GM18870 (cell line): ENCODE measurements at regions not wholly inside any gene's neighbourhood (a gene's known extent, or its start where the extent isn't known, plus 50 kb on each side); places are given as distances from the start of the nearest gene placed in this dataset.

Source experiments
- ATAC-seq: cut with Tn5 transposase; IDR thresholded peaks from one replicate; pipeline ENCODE4 v1.9.1; 2021; ENCODE audit warnings: moderate library complexity; ENCODE audit not compliant: unreplicated experiment

DNA sequence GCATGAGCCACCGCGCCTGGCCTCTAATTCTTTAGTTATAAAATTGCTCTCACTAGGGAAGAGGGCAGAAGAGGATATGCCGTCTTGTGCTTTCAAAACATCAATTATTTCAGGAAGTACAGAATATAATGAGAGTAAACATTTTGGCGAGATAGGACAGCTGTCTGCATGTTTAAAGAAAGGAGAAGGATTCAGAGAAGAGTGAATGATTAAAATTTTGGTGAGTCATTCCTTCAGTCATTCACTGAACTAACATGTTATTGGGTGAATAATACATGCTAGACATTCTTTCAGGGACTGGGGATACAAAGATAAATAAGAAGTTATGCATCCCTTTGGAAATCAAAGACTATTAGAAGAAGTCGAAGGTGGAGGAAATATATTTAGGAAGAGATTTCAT is 590.3 kb upstream of the GOT2 start:
- no peak for ATAC-seq

DNA sequence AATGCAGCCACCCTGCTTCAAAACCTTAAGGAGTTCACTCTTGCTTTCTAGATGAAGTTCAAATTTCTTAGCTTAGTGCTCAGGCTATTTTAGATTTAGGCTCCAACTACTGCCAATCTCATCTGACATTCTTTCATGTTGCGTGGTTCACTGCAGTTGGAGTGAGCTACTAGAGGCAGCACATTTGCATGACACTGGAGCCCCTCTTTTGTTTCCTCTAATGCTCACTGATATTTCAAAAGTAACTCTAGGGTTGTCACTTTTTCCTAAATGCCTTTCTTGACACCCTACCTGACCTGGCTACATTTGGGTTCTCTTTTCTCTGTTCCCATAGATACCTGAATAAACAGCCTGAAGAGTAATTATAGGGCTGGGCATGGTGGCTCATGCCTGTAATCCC is 586.5 kb upstream of the GOT2 start:
- ATAC-seq = no peak

DNA sequence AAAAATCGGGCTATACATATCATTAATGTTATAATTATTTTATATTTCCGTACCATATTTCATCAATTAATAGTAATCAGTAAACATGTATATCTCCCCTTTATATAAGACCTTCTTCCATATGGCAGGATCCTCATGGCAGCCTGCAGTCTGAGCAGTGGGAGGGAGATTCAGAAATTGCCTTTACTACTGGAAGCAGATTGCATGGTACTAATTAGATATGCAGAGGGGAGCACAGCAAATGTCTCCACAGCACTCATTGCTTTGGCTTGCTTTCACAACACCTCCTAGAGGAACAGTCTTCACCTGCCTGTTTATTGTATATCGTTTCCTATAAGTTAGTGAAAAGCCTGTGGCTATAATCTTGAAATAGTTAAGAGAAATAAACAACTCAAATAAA is 585.8 kb upstream of the GOT2 start:
- ATAC-seq = no peak

DNA sequence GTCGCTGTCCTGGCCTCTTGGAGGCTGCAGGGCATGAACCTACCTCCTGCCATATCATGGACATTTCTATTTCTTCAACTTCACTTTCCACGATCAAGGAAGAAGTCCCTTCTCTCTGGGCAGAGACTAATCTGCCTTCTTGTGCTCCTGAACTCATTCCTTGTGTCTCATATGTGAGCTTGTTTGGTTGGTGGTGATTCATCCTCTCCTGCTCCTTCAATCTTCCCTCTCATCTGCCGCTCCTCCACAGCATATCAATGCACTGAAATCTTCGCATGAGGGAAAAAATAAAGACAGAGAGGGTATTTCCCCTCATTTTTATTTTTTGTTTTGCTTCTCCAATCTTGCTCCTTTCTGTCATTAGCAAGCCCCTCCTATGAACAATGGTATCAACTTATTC is 571.7 kb upstream of the GOT2 start:
- no peak for ATAC-seq

DNA sequence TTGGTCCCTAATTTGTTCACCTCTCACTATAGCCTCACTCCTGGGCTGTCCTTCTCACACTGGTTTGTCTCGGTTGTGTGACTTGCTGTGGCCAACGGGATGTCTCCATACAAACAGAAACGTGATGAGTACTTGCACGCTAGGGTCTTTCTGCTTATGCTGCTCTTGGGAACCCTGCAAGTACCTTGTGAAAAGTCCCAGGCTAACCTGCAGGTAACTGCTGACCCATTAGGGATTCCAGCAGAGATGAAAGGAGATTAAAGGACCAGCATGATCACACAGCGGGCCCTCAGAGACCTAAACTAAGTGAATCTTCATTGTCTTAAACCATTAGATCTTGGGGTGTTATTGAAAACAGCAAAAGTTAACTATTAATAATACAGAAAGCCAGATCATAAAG is 562.8 kb upstream of the GOT2 start:
- ATAC-seq = no peak

DNA sequence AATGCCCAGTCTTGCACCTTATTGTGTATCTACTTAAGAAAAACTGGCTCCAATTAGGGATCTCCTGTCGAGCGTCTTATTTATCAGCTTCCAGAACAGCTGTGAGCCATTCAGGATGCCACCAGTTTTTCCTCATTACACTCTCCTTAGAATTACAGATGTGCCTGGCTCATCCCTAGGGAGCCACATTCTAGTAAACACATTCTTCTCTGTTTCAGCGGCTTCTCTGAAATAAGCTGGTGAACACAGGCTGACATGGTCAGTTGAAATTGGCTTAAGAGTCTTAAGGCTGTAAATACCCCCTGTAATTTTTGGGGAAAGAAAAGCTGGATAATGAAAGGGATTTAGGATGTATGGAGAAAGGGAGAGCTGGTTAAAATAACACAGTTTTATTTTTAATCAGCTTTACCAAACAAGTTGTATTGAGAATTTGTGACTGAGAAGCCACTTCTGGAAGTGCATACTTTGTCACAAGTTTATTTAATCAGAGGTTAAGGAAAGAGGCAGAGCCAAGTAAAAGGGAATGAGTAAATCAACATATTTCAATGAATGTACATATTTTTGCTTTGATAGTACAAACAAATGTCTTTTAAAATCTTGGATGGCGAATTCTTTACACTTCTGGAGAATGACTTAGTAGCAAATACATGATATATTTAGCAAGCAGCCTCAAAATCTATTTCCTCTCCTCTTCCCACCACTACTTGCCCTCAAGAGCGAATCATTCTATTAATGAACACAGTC is 562.0 kb upstream of the GOT2 start:
- ATAC-seq = no peak

DNA sequence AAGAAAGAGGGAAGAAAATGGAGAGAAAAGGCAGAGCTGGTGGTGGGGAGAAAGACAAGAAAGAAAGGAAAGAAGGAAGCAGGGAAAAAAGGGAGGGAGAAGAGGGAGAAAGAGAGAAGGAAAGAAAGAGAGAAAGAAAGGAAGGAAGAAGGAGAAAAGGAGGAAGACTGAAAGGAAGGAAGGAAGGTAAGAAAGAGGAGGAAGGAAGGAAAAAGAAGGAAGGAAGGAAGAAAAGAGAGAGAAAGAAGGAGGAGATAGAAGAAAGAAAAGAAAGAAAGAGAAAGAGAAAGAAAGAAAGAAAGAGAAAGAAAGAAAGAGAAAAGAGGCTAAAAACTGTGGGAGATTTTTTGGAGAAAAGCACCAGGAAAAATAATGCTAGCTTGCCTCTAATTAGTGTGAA is 561.4 kb upstream of the GOT2 start:
- no peak for ATAC-seq

DNA sequence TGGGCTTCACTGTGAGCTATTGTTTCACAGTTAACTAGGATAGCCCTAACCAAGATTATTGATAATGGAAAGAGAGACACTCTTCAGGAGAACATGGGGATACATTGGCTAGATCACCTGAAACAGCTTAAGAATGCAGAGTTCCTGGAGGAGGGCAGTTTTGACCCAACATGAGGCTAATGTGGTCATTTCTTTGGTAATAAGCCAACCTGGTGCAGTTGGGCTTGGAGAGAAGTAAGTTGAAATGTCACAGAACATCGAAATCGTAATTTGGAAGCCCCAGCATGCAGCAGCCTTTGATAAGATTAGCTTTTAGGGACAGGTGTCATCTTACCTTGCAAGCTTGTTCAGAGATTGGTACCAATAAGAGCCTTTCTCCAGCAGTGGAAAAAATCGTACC is 556.6 kb upstream of the GOT2 start:
- no peak for ATAC-seq

DNA sequence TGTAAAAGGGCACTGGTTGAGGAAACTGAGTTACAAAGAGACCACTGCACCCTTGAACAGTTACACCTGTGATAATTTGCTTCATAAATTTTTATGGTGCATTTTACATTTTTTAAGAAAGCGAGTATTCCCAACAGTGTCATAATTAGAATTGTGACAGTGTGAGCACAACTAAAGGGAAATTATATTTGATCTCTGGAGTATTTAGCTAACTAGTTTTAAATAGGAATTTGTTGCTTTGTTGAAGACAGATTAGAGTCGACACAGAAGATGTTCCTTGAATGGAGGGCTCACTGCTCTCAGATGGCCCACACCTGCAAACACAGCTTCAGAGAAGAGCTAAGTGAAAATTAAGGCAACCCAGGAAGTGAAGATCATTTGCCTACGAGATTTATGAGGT is 555.0 kb upstream of the GOT2 start:
- ATAC-seq = no peak

DNA sequence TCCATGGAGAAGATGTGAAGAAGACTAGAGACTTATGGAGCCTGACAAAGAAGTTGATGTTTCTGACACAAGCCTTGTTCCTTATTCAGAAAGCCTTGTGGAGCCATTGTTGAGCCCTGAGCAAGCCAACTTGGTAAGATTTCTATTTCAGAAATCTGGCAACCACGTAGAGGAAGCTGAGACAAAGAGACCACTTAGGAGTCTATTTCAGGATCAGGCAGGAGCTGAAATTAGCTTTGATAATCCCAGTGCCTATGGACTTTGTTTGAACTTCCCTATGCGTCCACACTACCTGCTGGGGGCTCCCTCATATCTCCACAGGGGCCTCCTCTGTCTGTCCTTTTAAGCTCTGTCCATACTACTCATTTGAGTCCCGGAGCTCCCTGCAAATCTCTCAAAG is 540.0 kb upstream of the GOT2 start:
- no peak for ATAC-seq

DNA sequence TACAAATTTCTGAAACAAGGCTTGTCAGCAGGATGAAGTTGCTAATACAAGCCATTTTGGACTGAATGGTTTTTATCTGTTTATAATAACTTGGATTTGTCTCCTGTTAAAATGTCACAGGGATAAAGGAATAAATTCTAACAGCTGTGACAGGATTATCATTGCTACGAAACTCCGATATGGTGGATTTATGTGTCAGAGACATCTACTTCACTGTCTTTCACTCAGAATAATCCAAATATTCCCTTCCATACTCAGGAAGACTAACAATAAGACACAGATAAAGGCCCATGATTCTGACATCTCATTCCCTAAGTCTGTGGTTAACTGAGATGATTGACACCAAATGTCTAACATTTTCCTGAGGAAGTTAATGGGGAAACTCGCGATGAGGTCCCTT is 529.8 kb upstream of the GOT2 start:
- no peak for ATAC-seq

DNA sequence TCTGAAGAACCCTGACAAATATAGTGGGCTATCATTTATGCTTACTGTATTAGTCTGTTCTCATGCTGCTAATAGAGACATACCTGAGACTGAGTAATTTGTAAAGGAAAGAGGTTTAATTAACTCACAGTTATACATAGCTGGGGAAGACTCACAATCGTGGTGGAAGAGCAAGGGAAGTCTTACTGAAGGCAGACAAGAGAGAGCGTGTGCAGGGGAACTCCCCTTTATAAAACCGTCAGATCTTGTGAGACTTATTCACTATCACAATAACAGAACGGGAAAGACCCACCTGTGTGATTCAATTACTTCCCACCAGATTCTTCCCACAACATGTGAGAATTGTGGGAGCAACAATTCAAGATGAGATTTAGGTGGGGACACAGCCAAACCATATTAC is 526.8 kb upstream of the GOT2 start:
- no peak for ATAC-seq

DNA sequence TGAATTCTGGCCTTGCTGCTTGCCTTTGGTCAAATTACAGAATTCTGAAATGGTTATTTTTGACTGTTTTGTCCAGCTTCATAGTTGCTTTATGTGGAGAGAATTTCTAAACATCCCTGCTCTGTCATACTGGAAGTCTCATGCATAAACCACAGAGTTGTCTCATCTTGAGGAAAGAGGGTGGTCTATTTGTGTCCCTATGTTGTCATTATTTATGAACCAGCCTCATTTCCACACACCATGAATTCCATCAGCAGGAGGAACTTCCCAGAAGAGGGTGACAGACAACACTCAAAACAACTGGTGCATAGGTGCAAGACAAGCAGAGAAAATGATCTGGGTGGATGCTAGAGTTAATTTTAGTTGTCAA is 525.8 kb upstream of the GOT2 start:
- ATAC-seq = no peak

DNA sequence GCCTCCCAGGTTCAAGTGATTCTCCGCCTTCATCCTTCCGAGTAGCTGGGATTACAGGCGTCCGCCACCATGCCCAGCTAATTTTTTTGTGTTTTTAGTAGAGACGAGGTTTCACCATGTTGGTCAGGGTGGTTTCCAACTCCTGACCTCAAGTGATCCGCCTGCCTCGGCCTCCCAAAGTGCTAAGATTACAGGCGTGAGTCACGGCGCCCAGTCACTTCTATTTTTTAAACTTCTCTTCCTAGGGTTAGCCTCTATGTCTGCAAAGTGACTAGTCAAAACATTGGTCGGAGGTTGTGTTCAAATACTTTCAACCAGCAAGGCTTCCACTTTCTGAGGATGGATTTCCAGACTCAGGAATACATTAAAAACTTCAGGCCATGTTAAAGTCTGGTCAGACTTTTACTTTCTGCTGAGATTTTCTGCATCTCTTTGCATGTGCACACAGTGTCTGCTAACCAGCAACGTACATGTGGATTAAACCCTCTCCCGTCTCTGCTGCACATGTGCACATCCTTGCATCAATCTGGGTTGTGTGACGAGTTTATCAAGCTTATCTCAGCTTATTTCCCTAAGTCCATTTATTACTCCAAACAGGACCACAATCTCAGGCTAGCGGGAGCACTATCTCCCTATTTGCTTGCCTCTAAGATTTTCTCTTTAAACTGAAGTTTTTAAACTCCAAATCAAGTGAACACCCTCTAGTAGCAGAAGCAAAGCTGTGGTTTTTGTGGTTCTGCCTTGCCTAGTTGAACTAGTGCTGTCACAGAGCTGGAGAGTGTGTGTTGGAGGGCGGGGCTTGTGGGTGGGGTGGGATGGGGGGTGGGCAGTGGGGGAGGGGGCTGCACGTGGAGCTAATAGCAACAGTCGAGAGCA is 525.2 kb upstream of the GOT2 start:
- no peak for ATAC-seq

DNA sequence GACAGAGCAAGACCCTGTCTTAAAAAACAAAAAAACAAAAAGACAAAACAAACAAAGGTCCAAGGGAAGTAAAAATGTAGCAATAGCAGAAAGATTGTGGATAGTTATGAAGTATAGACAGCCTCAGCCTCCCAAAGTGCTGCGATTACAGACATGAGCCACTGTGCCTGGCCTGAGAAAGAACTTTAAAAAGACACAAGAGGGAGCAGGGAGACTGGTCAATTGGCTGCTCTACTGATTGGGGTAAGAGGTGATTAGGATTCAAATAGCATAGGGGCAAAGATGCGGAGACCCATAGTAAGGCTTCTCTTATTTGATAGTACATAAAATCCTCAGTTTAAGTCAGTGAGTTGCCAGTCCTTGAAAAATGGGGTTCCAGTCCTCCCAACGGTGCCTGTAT is 518.2 kb upstream of the GOT2 start:
- ATAC-seq = no peak

DNA sequence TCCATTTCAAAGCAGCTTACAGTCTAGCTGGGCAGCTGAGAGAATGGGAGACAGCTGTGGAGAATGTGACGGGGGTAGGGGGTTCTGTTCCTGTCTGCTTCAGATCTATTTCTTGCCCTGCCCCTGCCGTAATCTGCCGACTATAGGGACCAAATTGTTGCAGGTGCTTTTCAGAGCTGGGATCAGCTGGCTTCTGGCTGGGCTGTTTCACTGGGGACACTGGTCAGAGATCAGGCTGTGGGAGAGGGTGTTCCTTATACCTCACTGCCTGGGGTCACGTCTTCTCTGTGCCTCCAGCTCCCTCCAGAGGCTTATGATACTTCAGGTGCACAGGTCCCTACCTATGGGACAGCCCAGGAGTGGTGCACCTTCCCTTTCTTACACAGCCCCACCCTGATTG is 514.9 kb upstream of the GOT2 start:
- ATAC-seq = no peak

DNA sequence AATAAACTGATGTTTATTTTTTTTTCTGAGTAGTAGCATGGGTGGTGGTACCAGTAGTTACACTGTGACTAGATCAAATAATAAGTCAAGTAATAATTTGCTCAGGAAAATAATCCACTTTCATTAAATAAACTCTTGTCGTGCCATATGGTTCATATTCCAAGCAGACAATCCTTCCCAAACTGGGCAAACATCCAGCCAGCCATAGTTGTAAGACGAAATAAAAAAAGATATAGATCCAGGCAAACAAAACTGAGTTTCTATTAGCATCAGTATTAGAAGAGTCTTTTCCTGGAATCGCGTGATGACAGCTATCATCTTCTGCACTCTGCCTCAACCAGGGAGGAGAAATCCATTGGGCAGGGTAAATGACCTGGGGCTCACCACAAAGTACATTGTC is 508.4 kb upstream of the GOT2 start:
- ATAC-seq = no peak

DNA sequence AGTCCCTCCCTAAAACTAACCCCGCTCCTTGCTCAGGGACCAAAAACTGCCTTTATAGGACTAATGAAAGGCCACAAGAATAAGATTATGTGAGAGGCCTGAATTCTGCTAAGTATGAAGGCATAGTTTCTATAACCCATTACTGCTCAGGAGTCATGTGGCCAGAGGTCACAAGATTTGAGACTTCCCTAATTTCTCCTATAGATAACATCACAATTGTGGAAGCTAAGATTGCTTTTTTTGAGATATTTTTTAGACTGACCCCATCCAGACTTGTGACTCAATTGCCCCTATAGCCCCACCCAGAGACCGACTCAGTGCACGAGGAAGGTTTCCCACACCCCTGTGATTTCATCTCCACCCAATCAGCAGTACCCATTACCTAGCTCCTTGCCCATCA is 504.1 kb upstream of the GOT2 start:
- ATAC-seq = no peak

DNA sequence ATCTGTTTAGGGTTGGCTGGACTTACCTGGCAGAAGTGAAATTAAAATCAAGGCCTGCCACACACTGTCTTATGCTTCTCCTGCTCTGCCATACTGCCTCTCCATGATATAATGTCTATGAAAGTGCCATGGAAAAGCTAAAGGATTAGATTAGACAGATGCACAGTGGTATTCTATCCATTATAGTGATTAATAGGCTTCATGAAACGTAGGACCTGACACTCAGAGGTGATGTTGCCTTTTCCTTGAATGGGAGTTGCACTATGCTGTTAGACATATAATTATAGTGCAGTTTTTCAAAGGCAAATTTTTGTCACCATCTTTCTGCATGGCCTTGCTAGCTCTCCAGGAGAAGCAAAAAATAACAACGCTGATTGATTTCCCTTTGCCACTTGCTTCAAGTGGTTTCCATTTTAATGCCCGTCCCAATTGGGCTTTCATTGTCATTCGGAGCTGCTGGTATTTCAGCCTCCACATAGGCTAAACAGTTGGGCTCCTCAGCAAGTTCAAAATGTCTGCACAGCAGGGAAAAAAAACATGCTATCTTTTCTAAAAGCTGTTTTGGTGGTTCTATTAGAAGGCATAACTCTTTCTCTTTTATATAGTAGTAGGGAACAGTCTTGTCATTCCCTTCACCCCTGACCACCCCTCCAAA is 502.8 kb upstream of the GOT2 start:
- no peak for ATAC-seq

DNA sequence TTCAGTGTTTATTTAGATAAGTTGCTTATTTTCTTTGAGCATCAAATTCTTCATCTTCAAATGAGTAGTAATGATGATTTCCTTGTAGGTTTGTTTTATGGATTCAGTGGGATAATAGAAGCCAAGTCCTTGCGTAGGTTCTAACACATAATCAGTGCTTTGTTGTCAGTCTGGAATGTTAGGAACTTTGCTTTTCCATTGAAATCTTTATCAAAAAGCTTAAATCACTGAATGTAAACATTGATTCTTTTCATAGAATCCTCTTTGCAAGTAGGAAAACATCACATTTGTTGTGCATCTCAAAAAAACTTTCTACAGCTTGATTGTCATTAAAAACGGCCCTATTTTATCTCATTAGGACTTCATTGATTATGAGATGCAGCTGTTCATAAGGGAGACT is 490.3 kb upstream of the GOT2 start:
- no peak for ATAC-seq

DNA sequence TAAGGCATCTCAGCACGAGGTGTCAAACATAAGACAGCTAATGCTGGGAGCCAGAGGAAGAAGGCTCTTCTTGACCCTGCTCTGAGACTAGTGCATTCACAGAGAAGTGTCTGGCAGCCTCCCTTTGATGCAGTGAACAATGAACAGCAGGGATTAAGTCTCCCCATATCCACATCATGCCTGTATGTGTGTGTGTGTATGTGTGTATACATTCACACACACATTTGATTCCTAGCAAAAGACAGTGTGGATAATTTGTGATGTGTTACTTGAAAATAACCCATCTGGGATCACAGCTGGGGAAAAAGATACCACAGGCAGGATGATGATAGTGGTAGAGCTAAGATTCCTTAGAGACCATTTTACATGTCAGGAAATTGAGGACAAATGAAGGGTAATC is 485.9 kb upstream of the GOT2 start:
- ATAC-seq = no peak

DNA sequence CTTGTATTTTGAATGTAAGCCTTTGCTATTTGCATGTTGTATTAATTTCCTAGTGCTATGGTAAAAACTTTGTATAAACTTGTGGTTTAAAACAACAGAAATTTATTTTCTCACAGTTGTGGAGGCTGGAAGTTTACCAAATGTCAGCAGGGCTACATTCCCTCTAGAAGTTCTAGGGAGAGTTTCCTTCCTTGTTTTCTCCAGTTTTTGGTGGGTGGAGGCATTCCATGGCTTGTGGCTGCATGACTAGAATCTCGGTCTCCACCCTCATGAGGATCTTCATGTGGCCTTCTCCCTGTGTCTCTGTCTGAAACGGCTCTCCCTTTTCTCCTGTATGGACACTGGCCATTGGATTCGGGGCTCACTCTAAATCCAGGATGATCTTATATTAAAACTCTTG is 482.2 kb upstream of the GOT2 start:
- ATAC-seq = no peak
